ENCODE measurements at regions not wholly inside any gene's neighbourhood (a gene's known extent, or its start where the extent isn't known, plus 50 kb on each side); places are given as distances from the start of the nearest gene placed in this dataset.

GRCh38 chr9:1490341-1491232 lies 440.4 kb downstream of the DMRT2 start:
- no peak for DNase-seq (ENCODE audit: low read depth, low spot score)
- Histone ChIP-seq H3K27me3 (ENCODE audit: insufficient read depth, insufficient read length) (no peaks in the 10 kb centered on the region), H3K4me1 (ENCODE audit: insufficient read depth, insufficient read length) (no peaks in the 10 kb centered on the region), H3K9ac (ENCODE audit: insufficient read length, low read depth) (no peak overlapping the region), H3K36me3 (ENCODE audit: insufficient read depth, insufficient read length, low read length) (no peaks in the 10 kb centered on the region), H3K4me3 (ENCODE audit: insufficient read length, low read depth) (no peak overlapping the region), H3K9me3 (ENCODE audit: insufficient read depth, low read length) (no peaks in the 10 kb centered on the region)
- TF ChIP-seq YY1 (IDR thresholded peaks at IDR 0.05; ENCODE audit: insufficient read depth, insufficient read length) (no peak), ZNF274 (IDR thresholded peaks at IDR 0.05; ENCODE audit: low read depth, low read length) (no peak), SUZ12 (IDR thresholded peaks at IDR 0.05; ENCODE audit: extremely low read depth, insufficient read depth, insufficient read length) (no peak)

GRCh38 chr9:1492156-1492555 lies 442.0 kb downstream of the DMRT2 start:
- TF ChIP-seq YY1 (IDR thresholded peaks at IDR 0.05; ENCODE audit: insufficient read depth, insufficient read length) (no peak), SUZ12 (IDR thresholded peaks at IDR 0.05; ENCODE audit: extremely low read depth, insufficient read depth, insufficient read length) (no peak), ZNF274 (IDR thresholded peaks at IDR 0.05; ENCODE audit: low read depth, low read length) (no peak)
- H3K9me3 ChIP-seq (ENCODE audit: insufficient read depth, low read length): no peaks in the 10 kb centered on the region
- no peak for DNase-seq (ENCODE audit: low read depth, low spot score)

GRCh38 chr9:1495282-1496030 lies 445.3 kb downstream of the DMRT2 start:
- Histone ChIP-seq H3K27me3 (ENCODE audit: insufficient read depth, insufficient read length) (no peaks in the 10 kb centered on the region), H3K36me3 (ENCODE audit: insufficient read depth, insufficient read length, low read length) (no peaks in the 10 kb centered on the region), H3K9me3 (ENCODE audit: insufficient read depth, low read length) (no peaks in the 10 kb centered on the region), H3K9ac (ENCODE audit: insufficient read length, low read depth) (no peak overlapping the region), H3K4me1 (ENCODE audit: insufficient read depth, insufficient read length) (no peaks in the 10 kb centered on the region), H3K4me3 (ENCODE audit: insufficient read length, low read depth) (no peak overlapping the region)
- no peak for DNase-seq (ENCODE audit: low read depth, low spot score)
- TF ChIP-seq YY1 (IDR thresholded peaks at IDR 0.05; ENCODE audit: insufficient read depth, insufficient read length): no peak
- no peak for TF ChIP-seq ZNF274 (IDR thresholded peaks at IDR 0.05; ENCODE audit: low read depth, low read length)
- TF ChIP-seq SUZ12 (IDR thresholded peaks at IDR 0.05; ENCODE audit: extremely low read depth, insufficient read depth, insufficient read length): no peak

More at GRCh38 chr9:1492156-1492555, 442.0 kb downstream of the DMRT2 start:
- H3K4me3 ChIP-seq (ENCODE audit: insufficient read length, low read depth): no peak overlapping the region
- no peak overlapping the region for H3K9ac ChIP-seq (ENCODE audit: insufficient read length, low read depth)
- H3K36me3 ChIP-seq (ENCODE audit: insufficient read depth, insufficient read length, low read length): no peaks in the 10 kb centered on the region
- no peaks in the 10 kb centered on the region for H3K4me1 ChIP-seq (ENCODE audit: insufficient read depth, insufficient read length)
- no peaks in the 10 kb centered on the region for H3K27me3 ChIP-seq (ENCODE audit: insufficient read depth, insufficient read length)

GRCh38 chr9:1505489-1505888 lies 455.3 kb downstream of the DMRT2 start:
- H3K27me3 ChIP-seq (ENCODE audit: insufficient read depth, insufficient read length): no peaks in the 10 kb centered on the region
- no peak overlapping the region for H3K9ac ChIP-seq (ENCODE audit: insufficient read length, low read depth)
- no peak overlapping the region for H3K4me3 ChIP-seq (ENCODE audit: insufficient read length, low read depth)
- no peak for DNase-seq (ENCODE audit: low read depth, low spot score)
- H3K4me1 ChIP-seq (ENCODE audit: insufficient read depth, insufficient read length): no peaks in the 10 kb centered on the region
- H3K9me3 ChIP-seq (ENCODE audit: insufficient read depth, low read length): no peaks in the 10 kb centered on the region
- TF ChIP-seq SUZ12 (IDR thresholded peaks at IDR 0.05; ENCODE audit: extremely low read depth, insufficient read depth, insufficient read length): no peak
- no peak for TF ChIP-seq YY1 (IDR thresholded peaks at IDR 0.05; ENCODE audit: insufficient read depth, insufficient read length)
- TF ChIP-seq ZNF274 (IDR thresholded peaks at IDR 0.05; ENCODE audit: low read depth, low read length): no peak
- no peaks in the 10 kb centered on the region for H3K36me3 ChIP-seq (ENCODE audit: insufficient read depth, insufficient read length, low read length)

- no peak for DNase-seq (ENCODE audit: low read depth, low spot score)
- Histone ChIP-seq H3K4me3 (ENCODE audit: insufficient read length, low read depth) (no peak overlapping the region), H3K9ac (ENCODE audit: insufficient read length, low read depth) (no peak overlapping the region), H3K36me3 (ENCODE audit: insufficient read depth, insufficient read length, low read length) (no peaks in the 10 kb centered on the region), H3K4me1 (ENCODE audit: insufficient read depth, insufficient read length) (no peaks in the 10 kb centered on the region), H3K9me3 (ENCODE audit: insufficient read depth, low read length) (no peaks in the 10 kb centered on the region), H3K27me3 (ENCODE audit: insufficient read depth, insufficient read length) (no peaks in the 10 kb centered on the region)
- TF ChIP-seq SUZ12 (IDR thresholded peaks at IDR 0.05; ENCODE audit: extremely low read depth, insufficient read depth, insufficient read length) (no peak), ZNF274 (IDR thresholded peaks at IDR 0.05; ENCODE audit: low read depth, low read length) (no peak), YY1 (IDR thresholded peaks at IDR 0.05; ENCODE audit: insufficient read depth, insufficient read length) (no peak)
Observed at GRCh38 chr9:1510712-1511111, 460.6 kb downstream of the DMRT2 start.

GRCh38 chr9:1513105-1513504 lies 462.9 kb downstream of the DMRT2 start:
- Histone ChIP-seq H3K4me1 (ENCODE audit: insufficient read depth, insufficient read length) (no peaks in the 10 kb centered on the region), H3K4me3 (ENCODE audit: insufficient read length, low read depth) (no peak overlapping the region), H3K9me3 (ENCODE audit: insufficient read depth, low read length) (0 out of 2 replicates have a peak, but pooled peaks cover 3% of the 10 kb centered on the region), H3K9ac (ENCODE audit: insufficient read length, low read depth) (no peak overlapping the region), H3K27me3 (ENCODE audit: insufficient read depth, insufficient read length) (no peaks in the 10 kb centered on the region), H3K36me3 (ENCODE audit: insufficient read depth, insufficient read length, low read length) (no peaks in the 10 kb centered on the region)
- no peak for DNase-seq (ENCODE audit: low read depth, low spot score)
- TF ChIP-seq ZNF274 (IDR thresholded peaks at IDR 0.05; ENCODE audit: low read depth, low read length): no peak
- TF ChIP-seq SUZ12 (IDR thresholded peaks at IDR 0.05; ENCODE audit: extremely low read depth, insufficient read depth, insufficient read length): no peak
- TF ChIP-seq YY1 (IDR thresholded peaks at IDR 0.05; ENCODE audit: insufficient read depth, insufficient read length): no peak

GRCh38 chr9:1514250-1514649 lies 464.1 kb downstream of the DMRT2 start:
- Histone ChIP-seq H3K27me3 (ENCODE audit: insufficient read depth, insufficient read length) (no peaks in the 10 kb centered on the region), H3K36me3 (ENCODE audit: insufficient read depth, insufficient read length, low read length) (no peaks in the 10 kb centered on the region), H3K4me3 (ENCODE audit: insufficient read length, low read depth) (no peak overlapping the region), H3K4me1 (ENCODE audit: insufficient read depth, insufficient read length) (no peaks in the 10 kb centered on the region), H3K9ac (ENCODE audit: insufficient read length, low read depth) (no peak overlapping the region), H3K9me3 (ENCODE audit: insufficient read depth, low read length) (0 out of 2 replicates have a peak, but pooled peaks cover 3% of the 10 kb centered on the region)
- TF ChIP-seq SUZ12 (IDR thresholded peaks at IDR 0.05; ENCODE audit: extremely low read depth, insufficient read depth, insufficient read length) (no peak), ZNF274 (IDR thresholded peaks at IDR 0.05; ENCODE audit: low read depth, low read length) (no peak), YY1 (IDR thresholded peaks at IDR 0.05; ENCODE audit: insufficient read depth, insufficient read length) (no peak)
- DNase-seq (ENCODE audit: low read depth, low spot score): no peak

Data from NT2/D1 (cell line).